PC-9 (cell line): ENCODE measurements at regions not wholly inside any gene's neighbourhood (a gene's known extent, or its start where the extent isn't known, plus 50 kb on each side); places are given as distances from the start of the nearest gene placed in this dataset.

Experiments
- BruUV-seq: library from RNA; stranded (reverse); fragments of 400-500 nt; replicated peaks from 2 replicates; lab custom pipeline; 2021; lab: Mats Ljungman, UMichigan
- CTCF ChIA-PET: fragments of 300-600 bp; sonication (Branson Sonifier 250); formaldehyde crosslinking; loops from one replicate; lab custom pipeline; 2022; ENCODE audit warnings: antibody characterized with exemption; lab: Charles Lee
- POLR2A ChIA-PET: fragments of 300-600 bp; sonication (Branson Sonifier 250); formaldehyde crosslinking; loops from one replicate; lab custom pipeline; 2022; ENCODE audit warnings: antibody characterized with exemption; ENCODE audit not compliant: unreplicated experiment; lab: Charles Lee
- DNase-seq, 2 experiments: peaks; one replicate each; pipeline versions ENCODE4 v3.0.0 to v3.0.0-alpha.2; 2015 to 2022; ENCODE audit warnings: mixed read lengths in 1 of 2
- H2AFZ ChIP-seq: fragments of 200-600 bp; sonication (generic); 2 replicates; pipeline ENCODE4 v1.8.1; 2017; ENCODE audit warnings: antibody characterized with exemption
- H3F3A ChIP-seq: fragments of 200-600 bp; sonication (generic); 2 replicates; pipeline ENCODE4 v1.8.1; 2017; ENCODE audit warnings: antibody characterized with exemption, mild to moderate bottlenecking, low read depth; ENCODE audit not compliant: insufficient read depth
- H3K27ac ChIP-seq: fragments of 200-600 bp; sonication (generic); 2 replicates; pipeline ENCODE4 v1.6.1; 2016; ENCODE audit warnings: mixed run types
- H3K27me3 ChIP-seq: fragments of 200-600 bp; sonication (generic); 2 replicates; pipeline ENCODE4 v1.6.1; 2016; ENCODE audit warnings: low read depth, mixed run types; ENCODE audit not compliant: insufficient read depth
- H3K36me3 ChIP-seq: fragments of 200-600 bp; sonication (generic); 2 replicates; pipeline ENCODE4 v1.6.1; 2016; ENCODE audit warnings: low read depth, mixed run types
- H3K4me1 ChIP-seq: fragments of 200-600 bp; sonication (generic); replicated peaks from 2 replicates; pipeline ENCODE4 v1.6.1; 2016; ENCODE audit warnings: mixed run types; ENCODE audit not compliant: insufficient read depth
- H3K4me2 ChIP-seq: fragments of 200-600 bp; sonication (generic); 2 replicates; pipeline ENCODE4 v1.6.1; 2017; ENCODE audit warnings: mixed run types
- H3K4me3 ChIP-seq: fragments of 200-600 bp; sonication (generic); 2 replicates; pipeline ENCODE4 v1.6.1; 2016; ENCODE audit warnings: mixed run types
- H3K79me2 ChIP-seq: fragments of 200-600 bp; sonication (generic); 2 replicates; pipeline ENCODE4 v1.6.1; 2017; ENCODE audit warnings: low read depth, mixed run types
- H3K9me2 ChIP-seq: fragments of 200-600 bp; sonication (generic); 2 replicates; pipeline ENCODE4 v1.8.1; 2017; ENCODE audit warnings: mild to moderate bottlenecking; ENCODE audit not compliant: insufficient read depth
- H3K9me3 ChIP-seq: fragments of 200-600 bp; sonication (generic); 2 replicates; pipeline ENCODE4 v1.8.1; 2016; ENCODE audit warnings: low read depth; ENCODE audit not compliant: insufficient read depth
- H4K20me1 ChIP-seq: fragments of 200-600 bp; sonication (generic); 2 replicates; pipeline ENCODE4 v1.8.1; 2017; ENCODE audit not compliant: insufficient read depth
- EZH2 ChIP-seq: fragments of 200-600 bp; sonication (generic); IDR thresholded peaks from 2 replicates; pipeline ENCODE4 v1.8.0; 2017; ENCODE audit warnings: antibody characterized with exemption, low read depth
- intact Hi-C: fragments of 100-400 bp; cut with micrococcal nuclease; formaldehyde crosslinking; loops from one replicate; pipeline ENCODE4 v1.10.0; 2022; ENCODE audit not compliant: unreplicated experiment
- TF ChIP-seq, protein P1 (sequence below): fragments of 200-600 bp; sonication (generic); conservative IDR thresholded peaks from 2 replicates; pipeline ENCODE4 v1.6.1; 2017; ENCODE audit warnings: mixed run types, antibody characterized with exemption, mild to moderate bottlenecking, moderate library complexity

DNA sequence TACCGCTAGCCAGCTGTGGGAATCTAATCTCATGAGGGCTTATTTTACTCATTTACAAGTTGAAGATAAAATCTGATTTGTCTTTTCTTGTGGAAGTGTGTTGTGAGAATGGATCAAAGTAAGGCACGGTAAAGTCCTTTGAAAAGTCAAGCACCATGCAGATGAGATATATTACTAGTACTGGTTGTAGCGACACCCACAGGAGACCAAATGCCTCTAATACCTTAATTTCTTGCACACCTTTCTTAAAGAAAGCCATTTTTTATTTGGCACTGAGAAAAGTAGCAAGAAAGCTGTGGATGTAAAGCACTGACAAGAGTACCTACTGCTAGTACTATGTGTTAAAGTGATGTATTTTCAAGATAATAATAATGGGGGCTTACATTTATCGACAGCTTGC lies 191.0 kb upstream of the MMS22L start:
- no peaks in the 10 kb centered on the region for H3K36me3 ChIP-seq
- no peak overlapping the region for H3K4me2 ChIP-seq
- no peaks in the 10 kb centered on the region for H3K9me3 ChIP-seq
- no peaks in the 10 kb centered on the region for H3F3A ChIP-seq
- H3K4me1 ChIP-seq, result no peaks in the 10 kb centered on the region
- no peak overlapping the region for H3K4me3 ChIP-seq
- no peaks in the 10 kb centered on the region; the same call in 1 of the 2 replicates for H3K9me2 ChIP-seq
- H2AFZ ChIP-seq, result no peak overlapping the region
- ChIA-PET CTCF (no interaction called here), POLR2A (no interaction called here)
- H4K20me1 ChIP-seq, result no peaks in the 10 kb centered on the region
- no peak for DNase-seq
- no peaks in the 10 kb centered on the region for H3K27me3 ChIP-seq
- no peak overlapping the region for H3K27ac ChIP-seq
- no peaks in the 10 kb centered on the region for H3K79me2 ChIP-seq
- no TSS peak for BruUV-seq
- intact Hi-C loops, result no loop called here
- TF ChIP-seq EZH2, result no peak
- TF ChIP-seq, protein P1, sequence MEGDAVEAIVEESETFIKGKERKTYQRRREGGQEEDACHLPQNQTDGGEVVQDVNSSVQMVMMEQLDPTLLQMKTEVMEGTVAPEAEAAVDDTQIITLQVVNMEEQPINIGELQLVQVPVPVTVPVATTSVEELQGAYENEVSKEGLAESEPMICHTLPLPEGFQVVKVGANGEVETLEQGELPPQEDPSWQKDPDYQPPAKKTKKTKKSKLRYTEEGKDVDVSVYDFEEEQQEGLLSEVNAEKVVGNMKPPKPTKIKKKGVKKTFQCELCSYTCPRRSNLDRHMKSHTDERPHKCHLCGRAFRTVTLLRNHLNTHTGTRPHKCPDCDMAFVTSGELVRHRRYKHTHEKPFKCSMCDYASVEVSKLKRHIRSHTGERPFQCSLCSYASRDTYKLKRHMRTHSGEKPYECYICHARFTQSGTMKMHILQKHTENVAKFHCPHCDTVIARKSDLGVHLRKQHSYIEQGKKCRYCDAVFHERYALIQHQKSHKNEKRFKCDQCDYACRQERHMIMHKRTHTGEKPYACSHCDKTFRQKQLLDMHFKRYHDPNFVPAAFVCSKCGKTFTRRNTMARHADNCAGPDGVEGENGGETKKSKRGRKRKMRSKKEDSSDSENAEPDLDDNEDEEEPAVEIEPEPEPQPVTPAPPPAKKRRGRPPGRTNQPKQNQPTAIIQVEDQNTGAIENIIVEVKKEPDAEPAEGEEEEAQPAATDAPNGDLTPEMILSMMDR, result no peak

DNA sequence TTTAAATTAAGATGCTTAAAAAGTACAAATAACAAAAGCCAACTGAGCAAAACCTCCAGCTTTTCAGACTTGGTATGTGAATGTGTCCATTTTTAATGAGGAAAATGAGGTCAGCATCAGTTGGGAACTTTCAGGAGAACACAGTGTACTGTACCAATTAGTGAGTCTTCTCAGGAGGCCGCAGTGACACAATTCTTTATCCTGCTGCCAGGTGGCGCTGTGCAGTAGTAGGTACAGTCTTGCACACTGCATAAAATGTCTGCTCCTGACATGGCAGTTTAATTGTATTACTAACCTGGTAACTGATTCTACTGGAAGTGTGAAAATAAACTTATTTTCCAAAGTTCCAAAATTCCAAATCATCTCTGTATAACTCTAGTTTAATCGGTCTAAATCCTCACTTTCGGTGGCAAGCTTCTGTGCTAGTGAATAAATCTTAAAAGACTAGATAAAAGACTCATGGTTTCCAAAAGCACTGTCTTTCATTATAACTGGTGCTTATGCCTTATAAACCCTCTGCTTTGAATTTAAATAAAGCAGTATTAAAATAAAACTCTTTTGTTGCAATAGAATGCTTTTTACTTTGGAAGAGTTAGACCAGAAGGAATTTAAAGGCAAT lies 214.8 kb upstream of the MMS22L start:
- Histone ChIP-seq H3K4me3 (no peak overlapping the region), H3K36me3 (no peaks in the 10 kb centered on the region), H3K27me3 (no peaks in the 10 kb centered on the region), H3K4me2 (no peak overlapping the region), H4K20me1 (no peaks in the 10 kb centered on the region), H3K27ac (no peak overlapping the region), H3K9me2 (no peaks in the 10 kb centered on the region), H3K4me1 (no peaks in the 10 kb centered on the region), H2AFZ (peak overlapping the region; percentile 35; the same call in 1 of the 2 replicates), H3F3A (no peaks in the 10 kb centered on the region), H3K9me3 (no peaks in the 10 kb centered on the region; the same call in 1 of the 2 replicates), H3K79me2 (no peaks in the 10 kb centered on the region)
- intact Hi-C loops, result loop anchor here (1.0 kb wide), 2 partner anchors 542 to 1347 kb away; no protein-coding TSS in a partner anchor
- TF ChIP-seq, protein P1, result peak; percentile 93
- TF ChIP-seq EZH2, result no peak
- no TSS peak for BruUV-seq
- POLR2A ChIA-PET, result no interaction called here
- peak; percentile 49 to 54 for DNase-seq
- CTCF ChIA-PET, result no interaction called here

DNA sequence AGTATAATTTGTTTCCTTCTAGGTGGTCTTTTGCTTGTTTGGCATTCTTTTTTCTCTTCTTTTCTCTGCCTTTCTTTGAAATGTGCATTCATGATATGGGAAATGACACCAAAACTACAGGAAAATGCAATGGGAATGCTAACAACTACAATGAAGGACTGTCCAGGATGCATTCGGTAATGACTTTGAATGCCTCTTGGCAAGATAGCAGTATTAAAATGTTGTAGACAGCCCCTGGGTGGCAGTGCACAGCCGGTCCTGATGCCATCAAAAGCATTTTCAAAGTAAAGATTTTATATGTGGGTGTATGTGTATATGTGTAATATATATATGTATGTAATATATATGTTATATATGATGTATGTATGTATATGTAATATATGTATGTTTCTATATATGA lies 218.8 kb upstream of the MMS22L start:
- H3K79me2 ChIP-seq, result no peaks in the 10 kb centered on the region
- ChIA-PET CTCF (no interaction called here), POLR2A (no interaction called here)
- no peak overlapping the region for H2AFZ ChIP-seq
- no peak overlapping the region for H3K4me2 ChIP-seq
- DNase-seq, result no peak
- H3K27ac ChIP-seq, result no peak overlapping the region
- H3F3A ChIP-seq, result no peaks in the 10 kb centered on the region
- no peak for TF ChIP-seq EZH2
- TF ChIP-seq, protein P1, result no peak
- no peaks in the 10 kb centered on the region for H4K20me1 ChIP-seq
- BruUV-seq, result no TSS peak
- H3K36me3 ChIP-seq, result no peaks in the 10 kb centered on the region
- H3K9me2 ChIP-seq, result no peaks in the 10 kb centered on the region
- H3K27me3 ChIP-seq, result no peaks in the 10 kb centered on the region
- no peaks in the 10 kb centered on the region for H3K4me1 ChIP-seq
- intact Hi-C loops, result no loop called here
- no peaks in the 10 kb centered on the region for H3K9me3 ChIP-seq
- no peak overlapping the region for H3K4me3 ChIP-seq
